ENCODE measurements at regions not wholly inside any gene's neighbourhood (a gene's known extent, or its start where the extent isn't known, plus 50 kb on each side); places are given as distances from the start of the nearest gene placed in this dataset.

- TF ChIP-seq CTCF (IDR thresholded peaks at IDR 0.05) (no peak), POLR2AphosphoS5 (IDR thresholded peaks at IDR 0.05) (no peak), POLR2A (IDR thresholded peaks at IDR 0.05) (no peak)
Observed at GRCh38 chr5:57324861-57325260, 151.0 kb downstream of the GPBP1 start.

Measured in prostate gland (tissue), 2 donors.